DOHH2 (cell line): ENCODE measurements at regions not wholly inside any gene's neighbourhood (a gene's known extent, or its start where the extent isn't known, plus 50 kb on each side); places are given as distances from the start of the nearest gene placed in this dataset.

Experiments
- H3F3A ChIP-seq: fragments of 200-600 bp; sonication (generic), shearing (Covaris generic); 2 replicates; pipeline ENCODE4 v1.6.0; 2016; ENCODE audit warnings: antibody characterized with exemption, mild to moderate bottlenecking; ENCODE audit not compliant: control insufficient read depth, insufficient read depth
- H3K27ac ChIP-seq: fragments of 200-600 bp; sonication (generic); 2 replicates; pipeline ENCODE4 v1.5.1; 2014; ENCODE audit warnings: low read depth, mild to moderate bottlenecking, low read length, moderate library complexity
- H3K27me3 ChIP-seq: fragments of 200-600 bp; sonication (generic); 2 replicates; pipeline ENCODE4 v1.6.1; 2014; ENCODE audit warnings: mild to moderate bottlenecking, low read length, mixed read lengths; ENCODE audit not compliant: control insufficient read depth
- H3K36me3 ChIP-seq: fragments of 200-600 bp; sonication (generic); 2 replicates; pipeline ENCODE4 v1.6.1; 2014; ENCODE audit warnings: mild to moderate bottlenecking, low read length, moderate library complexity, mixed read lengths; ENCODE audit not compliant: control insufficient read depth
- H3K4me1 ChIP-seq: fragments of 200-600 bp; sonication (generic); 2 replicates; pipeline ENCODE4 v1.6.1; 2014; ENCODE audit warnings: mild to moderate bottlenecking, low read length, mixed read lengths; ENCODE audit not compliant: control insufficient read depth
- H3K4me2 ChIP-seq: fragments of 200-600 bp; sonication (generic); 2 replicates; pipeline ENCODE4 v1.6.0; 2014; ENCODE audit warnings: mild to moderate bottlenecking, low read length, moderate library complexity
- H3K4me3 ChIP-seq: fragments of 200-600 bp; sonication (generic); 2 replicates; pipeline ENCODE4 v1.5.1; 2014; ENCODE audit warnings: mild to moderate bottlenecking, low read length, mixed read lengths
- H3K79me2 ChIP-seq: fragments of 200-600 bp; sonication (generic); 2 replicates; pipeline ENCODE4 v1.6.1; 2014; ENCODE audit warnings: mild to moderate bottlenecking, low read length, mixed read lengths; ENCODE audit not compliant: control insufficient read depth
- H3K9me2 ChIP-seq: fragments of 200-600 bp; sonication (generic); replicated peaks from 2 replicates; pipeline ENCODE4 v1.6.1; 2014; ENCODE audit warnings: mild to moderate bottlenecking, low read length, mixed read lengths; ENCODE audit not compliant: control insufficient read depth
- H3K9me3 ChIP-seq: fragments of 200-600 bp; sonication (generic); 2 replicates; pipeline ENCODE4 v1.6.1; 2014; ENCODE audit warnings: antibody characterized with exemption, low read length, mixed read lengths; ENCODE audit not compliant: control insufficient read depth, insufficient read depth
- H4K20me1 ChIP-seq: fragments of 200-600 bp; sonication (generic); 2 replicates; pipeline ENCODE4 v1.6.0; 2014; ENCODE audit warnings: low read depth, mild to moderate bottlenecking, antibody characterized with exemption, low read length, moderate library complexity; ENCODE audit not compliant: control insufficient read depth, insufficient read depth
- CTCF ChIP-seq: fragments of 200-600 bp; sonication (generic); IDR thresholded peaks from one replicate; pipeline ENCODE4 v1.5.1; 2014; ENCODE audit warnings: antibody characterized with exemption, mild to moderate bottlenecking, low read depth, low read length; ENCODE audit not compliant: poor library complexity, severe bottlenecking
- EZH2phosphoT487 ChIP-seq: fragments of 200-600 bp; sonication (generic); IDR thresholded peaks from 2 replicates; pipeline ENCODE4 v1.6.1; 2017; ENCODE audit warnings: borderline replicate concordance, mild to moderate bottlenecking, antibody characterized with exemption, low read length, moderate library complexity, mixed read lengths

GRCh38 chr3:127482216-127483004 is 108.1 kb downstream of the TPRA1 start:
- H3K4me1 ChIP-seq: no peaks in the 10 kb centered on the region
- H3K4me3 ChIP-seq: no peak overlapping the region
- H4K20me1 ChIP-seq: no peaks in the 10 kb centered on the region
- H3K79me2 ChIP-seq: no peaks in the 10 kb centered on the region
- TF ChIP-seq CTCF (no peak), EZH2phosphoT487 (no peak)
- no peaks in the 10 kb centered on the region for H3F3A ChIP-seq
- no peaks in the 10 kb centered on the region for H3K27me3 ChIP-seq
- H3K9me3 ChIP-seq: no peaks in the 10 kb centered on the region
- H3K9me2 ChIP-seq: no peaks in the 10 kb centered on the region
- H3K36me3 ChIP-seq: no peaks in the 10 kb centered on the region
- no peak overlapping the region for H3K4me2 ChIP-seq
- no peak overlapping the region for H3K27ac ChIP-seq

DNA sequence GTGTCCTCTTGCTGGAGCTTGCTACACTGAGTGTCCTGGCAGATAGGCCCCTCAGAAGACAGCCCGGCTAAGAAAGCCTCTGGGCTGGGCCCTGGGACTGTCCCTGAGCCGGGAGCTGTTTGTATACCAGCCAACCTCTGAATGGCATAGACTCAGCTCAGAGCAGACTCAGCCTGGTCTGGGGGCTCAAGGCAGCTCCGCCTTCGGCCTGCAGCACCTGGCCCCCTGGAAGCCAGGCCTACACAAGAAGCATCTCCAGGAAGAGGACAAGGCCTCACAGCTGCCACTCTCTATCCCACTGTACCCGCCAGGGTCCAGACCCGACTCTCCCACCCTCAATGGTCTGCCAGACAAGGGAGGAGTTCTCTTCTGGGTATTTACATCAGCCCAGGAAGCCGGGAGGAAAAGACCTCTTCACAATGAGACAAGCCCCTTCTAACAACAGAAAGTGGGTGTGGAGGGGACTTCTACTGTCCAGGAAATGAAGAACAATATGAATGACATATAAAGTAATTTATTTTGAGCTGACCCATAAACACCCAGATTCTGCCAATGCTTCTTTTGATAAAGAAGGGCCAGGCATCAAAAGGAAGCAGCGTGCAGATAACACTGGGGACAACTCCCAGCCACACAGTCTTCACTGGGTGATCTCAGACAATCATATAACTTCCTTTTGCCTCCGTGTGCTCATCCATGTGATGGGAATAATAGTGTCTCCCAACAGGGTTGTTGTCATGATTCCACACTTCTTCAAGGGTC is 110.2 kb downstream of the TPRA1 start:
- TF ChIP-seq CTCF (no peak), EZH2phosphoT487 (no peak)
- no peak overlapping the region for H3K27ac ChIP-seq
- no peaks in the 10 kb centered on the region for H3K4me1 ChIP-seq
- no peaks in the 10 kb centered on the region for H3F3A ChIP-seq
- H3K4me3 ChIP-seq: no peak overlapping the region
- no peak overlapping the region for H3K4me2 ChIP-seq
- no peaks in the 10 kb centered on the region for H3K36me3 ChIP-seq
- no peaks in the 10 kb centered on the region for H4K20me1 ChIP-seq
- H3K9me3 ChIP-seq: no peaks in the 10 kb centered on the region
- no peaks in the 10 kb centered on the region for H3K9me2 ChIP-seq
- no peaks in the 10 kb centered on the region for H3K27me3 ChIP-seq
- H3K79me2 ChIP-seq: no peaks in the 10 kb centered on the region

DNA sequence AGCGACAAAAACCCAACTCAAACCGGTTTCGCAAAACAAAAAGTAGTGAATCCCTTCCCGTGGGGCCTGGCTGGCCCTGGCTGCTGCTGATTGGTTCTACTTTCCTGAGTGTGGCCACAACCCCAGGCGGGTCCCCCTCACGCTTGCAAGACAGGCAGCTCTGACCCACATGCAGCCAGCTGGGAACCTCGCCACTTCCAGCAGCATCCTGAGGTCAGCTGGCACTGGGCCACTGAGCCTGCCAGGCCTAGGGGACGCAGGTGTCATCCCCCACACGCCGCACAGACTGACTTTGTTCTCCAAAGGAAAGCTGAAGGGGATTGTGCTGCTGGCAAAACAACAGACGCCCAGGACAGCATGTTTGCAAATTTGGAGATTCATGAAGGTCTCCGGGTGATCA is 111.1 kb downstream of the TPRA1 start:
- Histone ChIP-seq H3K27me3 (no peaks in the 10 kb centered on the region; the same call in 1 of the 2 replicates), H3K9me2 (no peaks in the 10 kb centered on the region), H3K36me3 (no peaks in the 10 kb centered on the region), H3K9me3 (no peaks in the 10 kb centered on the region), H3K27ac (no peak overlapping the region), H3F3A (no peaks in the 10 kb centered on the region), H3K4me3 (no peak overlapping the region), H3K4me1 (no peaks in the 10 kb centered on the region), H3K79me2 (no peaks in the 10 kb centered on the region), H4K20me1 (no peaks in the 10 kb centered on the region), H3K4me2 (no peak overlapping the region)
- no peak for TF ChIP-seq CTCF
- no peak for TF ChIP-seq EZH2phosphoT487
